OCI-LY1 (cell line): ENCODE measurements at regions not wholly inside any gene's neighbourhood (a gene's known extent, or its start where the extent isn't known, plus 50 kb on each side); places are given as distances from the start of the nearest gene placed in this dataset.

Source experiments
- CTCF ChIP-seq: fragments of 200-600 bp; sonication (generic), shearing (Covaris generic); IDR thresholded peaks from 2 replicates; pipeline ENCODE4 v1.5.1; 2017; ENCODE audit warnings: mild to moderate bottlenecking, antibody characterized with exemption, low read length, moderate library complexity, mixed read lengths
- EZH2 ChIP-seq: fragments of 200-600 bp; sonication (generic), shearing (Covaris generic); IDR thresholded peaks from 2 replicates; pipeline ENCODE4 v1.8.0; 2017; ENCODE audit warnings: borderline replicate concordance, mixed run types, mild to moderate bottlenecking, antibody characterized with exemption, low read length, moderate library complexity, mixed read lengths

- TF ChIP-seq CTCF (no peak), EZH2 (no peak)
Measured at GRCh38 chr12:62008703-62009102, 251.5 kb upstream of the USP15 start.
